Ovary (tissue), 7 donors: ENCODE measurements at regions not wholly inside any gene's neighbourhood (a gene's known extent, or its start where the extent isn't known, plus 50 kb on each side); places are given as distances from the start of the nearest gene placed in this dataset.

ENCODE experiments used
- DNase-seq, 5 donors: peaks; one replicate each; pipeline ENCODE4 v3.0.0-alpha.2; 2019 to 2020
- H3K27ac ChIP-seq, 2 donors: fragments of 200-600 bp; one replicate each; pipeline versions ENCODE4 v1.5.1 to v1.8.0; 2019 to 2022
- H3K27me3 ChIP-seq: fragments of 200-600 bp; one replicate; pipeline ENCODE4 v1.8.0; 2022
- H3K36me3 ChIP-seq: fragments of 200-600 bp; sonication (generic); one replicate; pipeline ENCODE4 v1.5.1; 2019
- H3K4me1 ChIP-seq: one replicate; pipeline ENCODE4 v1.8.1; 2013; ENCODE audit warnings: mild to moderate bottlenecking, moderate library complexity; ENCODE audit not compliant: insufficient read depth
- H3K4me3 ChIP-seq: fragments of 200-600 bp; sonication (generic); one replicate; pipeline ENCODE4 v1.5.1; 2017
- H3K9me3 ChIP-seq, 2 donors: fragments of 200-600 bp in 1 of 2; sonication (generic) in 1 of 2; one replicate each; pipeline versions ENCODE4 v1.5.1 to v1.8.1; 2013 to 2019; ENCODE audit warnings: mild to moderate bottlenecking in 1 of 2, moderate library complexity in 1 of 2
- EP300 ChIP-seq: sonication (generic); formaldehyde crosslinking; IDR thresholded peaks from one replicate; pipeline ENCODE4 v1.6.1; 2017; ENCODE audit warnings: antibody characterized with exemption
- POLR2A ChIP-seq: fragments of 450-650 bp; IDR thresholded peaks from one replicate; pipeline ENCODE4 v1.6.1; 2017; ENCODE audit warnings: antibody characterized with exemption, mild to moderate bottlenecking, moderate library complexity
- WGBS, 3 donors: extraction: QIAGEN DNeasy Blood & Tissue Kit in 1 of 3; methylation state at CpG; one replicate each; pipeline versions ENCODE4 v1.1.5 to v1.1.7; 2013 to 2017; 5-methylcytosine and 5-hydroxymethylcytosine counted together
- intact Hi-C, 4 donors: fragments of 100-400 bp; cut with DNase I; formaldehyde crosslinking; loops; one replicate each; pipeline versions ENCODE4 v1.11.0 to v1.15.1; 2022 to 2023
- TF ChIP-seq, protein P1 (sequence below), 3 donors: fragments of 450-650 bp in 2 of 3; fragments of 200-600 bp in 1 of 3; IDR thresholded peaks; one replicate each; pipeline versions ENCODE4 v1.5.1 to v1.8.0; 2016 to 2022; ENCODE audit warnings: antibody characterized with exemption in 3 of 3, mild to moderate bottlenecking in 1 of 3
- donor health status: DM: no; HTN: no; CAD: no; lungs with moderate emphysema.
- donor health status: DM: no; HTN: no; CAD: no.
- donor health status: Bipolar disorder and iron deficiency.
- donor health status: DM: no; HTN: no; CAD: no.
- donor health status: DM: yes; HTN: yes; CAD: no.

DNA sequence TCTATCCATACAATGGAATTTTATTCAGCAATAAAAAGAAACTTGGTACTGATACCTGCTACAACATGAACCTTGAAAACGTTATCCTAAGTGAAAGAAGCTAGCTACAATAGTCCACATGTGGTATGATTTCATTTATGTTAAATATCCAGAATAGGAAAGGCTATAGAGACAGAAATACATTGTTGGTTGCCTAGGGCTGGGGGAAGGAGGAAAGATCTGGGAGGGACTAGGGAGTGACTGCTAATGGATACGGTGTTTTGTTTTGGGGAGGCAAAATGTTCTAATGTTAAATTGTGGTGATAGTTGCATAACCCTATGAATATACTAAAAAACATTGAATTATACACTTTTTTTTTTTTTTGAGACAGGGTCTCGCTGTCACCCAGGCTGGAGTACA lies 141.1 kb upstream of the ARX start:
- no peak for DNase-seq
- WGBS, 3 donors = 41 to 53% (median 46%) methylated on average over 3 of the region's 3 CpGs
- Histone ChIP-seq H3K4me3 (no peak overlapping the region), H3K27me3 (no peaks in the 10 kb centered on the region), H3K9me3 (no peaks in the 10 kb centered on the region), H3K27ac (no peak overlapping the region), H3K36me3 (no peaks in the 10 kb centered on the region), H3K4me1 (no peaks in the 10 kb centered on the region)
- intact Hi-C loops = no loop called here
- TF ChIP-seq, protein P1, sequence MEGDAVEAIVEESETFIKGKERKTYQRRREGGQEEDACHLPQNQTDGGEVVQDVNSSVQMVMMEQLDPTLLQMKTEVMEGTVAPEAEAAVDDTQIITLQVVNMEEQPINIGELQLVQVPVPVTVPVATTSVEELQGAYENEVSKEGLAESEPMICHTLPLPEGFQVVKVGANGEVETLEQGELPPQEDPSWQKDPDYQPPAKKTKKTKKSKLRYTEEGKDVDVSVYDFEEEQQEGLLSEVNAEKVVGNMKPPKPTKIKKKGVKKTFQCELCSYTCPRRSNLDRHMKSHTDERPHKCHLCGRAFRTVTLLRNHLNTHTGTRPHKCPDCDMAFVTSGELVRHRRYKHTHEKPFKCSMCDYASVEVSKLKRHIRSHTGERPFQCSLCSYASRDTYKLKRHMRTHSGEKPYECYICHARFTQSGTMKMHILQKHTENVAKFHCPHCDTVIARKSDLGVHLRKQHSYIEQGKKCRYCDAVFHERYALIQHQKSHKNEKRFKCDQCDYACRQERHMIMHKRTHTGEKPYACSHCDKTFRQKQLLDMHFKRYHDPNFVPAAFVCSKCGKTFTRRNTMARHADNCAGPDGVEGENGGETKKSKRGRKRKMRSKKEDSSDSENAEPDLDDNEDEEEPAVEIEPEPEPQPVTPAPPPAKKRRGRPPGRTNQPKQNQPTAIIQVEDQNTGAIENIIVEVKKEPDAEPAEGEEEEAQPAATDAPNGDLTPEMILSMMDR (IDR thresholded peaks at IDR 0.05) = no peak
- TF ChIP-seq EP300 (no peak), POLR2A (no peak)

DNA sequence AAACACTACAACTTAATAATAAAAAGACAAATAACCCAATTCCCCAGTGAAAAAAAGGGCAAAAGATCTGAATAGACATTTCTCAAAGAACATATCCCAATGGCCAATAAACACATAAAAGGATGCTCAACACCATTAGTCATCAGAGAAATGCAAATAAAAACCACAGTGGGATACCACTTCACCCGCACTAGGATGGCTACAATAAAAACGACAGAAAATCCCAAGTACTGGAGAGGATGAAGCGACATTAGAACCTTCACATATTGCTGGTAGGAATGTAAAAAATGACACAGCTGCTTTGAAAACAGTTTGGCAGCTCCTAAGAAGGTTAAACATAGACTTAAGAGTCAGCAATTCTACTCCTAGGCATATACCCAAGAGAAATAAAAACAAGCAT lies 140.6 kb upstream of the ARX start:
- Histone ChIP-seq H3K9me3 (no peaks in the 10 kb centered on the region), H3K4me1 (no peaks in the 10 kb centered on the region), H3K27me3 (no peaks in the 10 kb centered on the region), H3K27ac (no peak overlapping the region), H3K36me3 (no peaks in the 10 kb centered on the region), H3K4me3 (no peak overlapping the region)
- no peak for DNase-seq
- 12 to 30% (median 25%) methylated on average over 3 of the region's 3 CpGs for WGBS, 3 donors
- no peak for TF ChIP-seq POLR2A
- TF ChIP-seq EP300 = no peak
- TF ChIP-seq, protein P1 (IDR thresholded peaks at IDR 0.05) = no peak
- intact Hi-C loops = no loop called here

- TF ChIP-seq EP300 (no peak), POLR2A (no peak)
- TF ChIP-seq, protein P1 (IDR thresholded peaks at IDR 0.05) = no peak
- DNase-seq = no peak
- H3K27me3 ChIP-seq = no peaks in the 10 kb centered on the region
- no peak overlapping the region for H3K4me3 ChIP-seq
- intact Hi-C loops = no loop called here
- WGBS, 3 donors = 50 to 61% (median 58%) methylated on average over 3 of the region's 3 CpGs
- H3K27ac ChIP-seq = no peak overlapping the region
- H3K4me1 ChIP-seq = no peaks in the 10 kb centered on the region
- H3K9me3 ChIP-seq = no peaks in the 10 kb centered on the region
- H3K36me3 ChIP-seq = no peaks in the 10 kb centered on the region
Measured at GRCh38 chrX:25154168-25154567, 138.4 kb upstream of the ARX start.

DNA sequence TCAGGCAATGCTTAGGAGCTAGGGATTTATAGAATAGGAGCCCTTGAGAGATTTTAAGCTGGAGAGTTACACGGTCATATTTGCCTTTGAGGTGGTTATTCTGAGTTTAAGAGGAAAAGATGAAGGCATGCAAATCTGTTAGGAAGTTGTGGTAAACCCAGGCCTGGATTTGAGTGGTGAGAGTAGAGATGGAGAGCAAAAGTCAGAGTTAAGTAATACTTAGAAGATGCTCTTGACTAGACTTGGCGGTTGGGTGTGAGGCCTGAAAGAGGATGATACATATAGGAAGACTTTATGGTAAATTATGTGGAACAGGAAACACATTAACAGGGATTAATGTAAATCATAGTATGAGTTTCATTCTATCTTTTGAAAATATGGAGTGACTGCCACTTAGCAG lies 136.0 kb upstream of the ARX start:
- Histone ChIP-seq H3K9me3 (no peaks in the 10 kb centered on the region), H3K4me3 (no peak overlapping the region), H3K27me3 (no peaks in the 10 kb centered on the region), H3K27ac (no peak overlapping the region), H3K4me1 (no peaks in the 10 kb centered on the region), H3K36me3 (no peaks in the 10 kb centered on the region)
- no peak for DNase-seq
- TF ChIP-seq POLR2A (no peak), EP300 (no peak)
- TF ChIP-seq, protein P1 (IDR thresholded peaks at IDR 0.05) = no peak
- 83 to 89% (median 86%) methylated on average over 2 of the region's 2 CpGs for WGBS, 3 donors
- intact Hi-C loops = no loop called here
